Ascending aorta (tissue), 2 donors: ENCODE measurements at regions not wholly inside any gene's neighbourhood (a gene's known extent, or its start where the extent isn't known, plus 50 kb on each side); places are given as distances from the start of the nearest gene placed in this dataset.

Source experiments
- DNase-seq, 2 donors: peaks; one replicate each; pipeline ENCODE4 v3.0.0-alpha.2; 2019; ENCODE audit warnings: low spot score in 2 of 2
- H3K27ac ChIP-seq, 2 donors: fragments of 200-600 bp; sonication (generic); one replicate each; pipeline ENCODE4 v1.5.1; 2016 to 2017; ENCODE audit warnings: mild to moderate bottlenecking in 1 of 2
- H3K27me3 ChIP-seq: fragments of 200-600 bp; sonication (generic); one replicate; pipeline ENCODE4 v1.5.1; 2017
- H3K36me3 ChIP-seq, 2 donors: fragments of 200-600 bp; sonication (generic); one replicate each; pipeline ENCODE4 v1.5.1; 2016
- H3K4me1 ChIP-seq, 2 donors: fragments of 200-600 bp; sonication (generic); one replicate each; pipeline ENCODE4 v1.5.1; 2016 to 2017; ENCODE audit warnings: mild to moderate bottlenecking in 1 of 2
- H3K4me3 ChIP-seq, 2 donors: fragments of 200-600 bp; sonication (generic); one replicate each; pipeline ENCODE4 v1.5.1; 2016 to 2017; ENCODE audit warnings: mild to moderate bottlenecking in 1 of 2
- H3K9me3 ChIP-seq, 2 donors: fragments of 200-600 bp; sonication (generic); one replicate each; pipeline ENCODE4 v1.5.1; 2016
- CTCF ChIP-seq, 3 experiments: fragments of 200-600 bp in 2 of 3; fragments of 450-650 bp in 1 of 3; sonication (generic) in 2 of 3; IDR thresholded peaks; one replicate each; pipeline ENCODE4 v1.5.1; 2016 to 2019; ENCODE audit warnings: antibody characterized with exemption in 3 of 3, mild to moderate bottlenecking in 1 of 3, moderate library complexity in 1 of 3
- intact Hi-C: fragments of 100-400 bp; cut with DNase I; formaldehyde crosslinking; loops from one replicate; pipeline ENCODE4 v1.15.1; 2023

- no peak for DNase-seq
- intact Hi-C loops: no loop called here
- no peak for TF ChIP-seq CTCF (IDR thresholded peaks at IDR 0.05)
Measured at GRCh38 chr7:86951895-86952294, 107.6 kb downstream of the ELAPOR2 start.

GRCh38 chr7:86950944-86951343, 108.5 kb downstream of the ELAPOR2 start:
- intact Hi-C loops: no loop called here

More at GRCh38 chr7:86951895-86952294, 107.6 kb downstream of the ELAPOR2 start:
- H3K27me3 ChIP-seq: no peaks in the 10 kb centered on the region
- H3K4me1 ChIP-seq: no peaks in the 10 kb centered on the region
- H3K36me3 ChIP-seq: no peaks in the 10 kb centered on the region
- no peak overlapping the region for H3K27ac ChIP-seq
- H3K4me3 ChIP-seq: no peak overlapping the region
- H3K9me3 ChIP-seq: no peaks in the 10 kb centered on the region

DNA sequence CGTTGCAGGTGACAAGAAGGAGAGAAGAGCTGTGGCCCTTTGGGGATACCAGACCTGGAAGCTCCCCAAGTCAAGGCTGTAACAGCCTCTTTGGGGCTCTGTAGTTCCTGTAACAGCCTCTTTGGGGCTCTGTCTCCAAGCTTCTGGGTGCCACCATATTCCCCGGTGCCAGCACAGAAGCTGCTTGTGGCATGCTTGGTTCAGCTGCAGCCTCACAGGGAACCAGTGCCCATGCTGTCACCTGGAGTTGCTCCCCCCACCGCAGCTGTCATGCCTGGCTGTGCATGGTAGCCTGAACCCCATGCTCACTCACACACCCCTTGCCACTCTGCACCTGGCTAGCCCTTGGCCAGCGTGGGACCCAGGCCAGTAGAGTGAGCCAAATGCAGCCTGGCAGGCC, 109.1 kb downstream of the ELAPOR2 start:
- no peak for DNase-seq
- Histone ChIP-seq H3K27ac (no peak overlapping the region), H3K27me3 (no peaks in the 10 kb centered on the region), H3K4me3 (no peak overlapping the region), H3K9me3 (no peaks in the 10 kb centered on the region), H3K36me3 (no peaks in the 10 kb centered on the region), H3K4me1 (no peaks in the 10 kb centered on the region)
- intact Hi-C loops: no loop called here
- TF ChIP-seq CTCF (IDR thresholded peaks at IDR 0.05): no peak

More at GRCh38 chr7:86950944-86951343, 108.5 kb downstream of the ELAPOR2 start:
- H3K4me3 ChIP-seq: no peak overlapping the region
- no peaks in the 10 kb centered on the region for H3K36me3 ChIP-seq
- H3K27ac ChIP-seq: no peak overlapping the region
- TF ChIP-seq CTCF (IDR thresholded peaks at IDR 0.05): no peak
- no peaks in the 10 kb centered on the region for H3K9me3 ChIP-seq
- H3K27me3 ChIP-seq: no peaks in the 10 kb centered on the region
- H3K4me1 ChIP-seq: no peaks in the 10 kb centered on the region
- no peak for DNase-seq

GRCh38 chr7:86949779-86950260, 109.6 kb downstream of the ELAPOR2 start:
- no peak overlapping the region for H3K4me3 ChIP-seq
- no peak for TF ChIP-seq CTCF (IDR thresholded peaks at IDR 0.05)
- H3K4me1 ChIP-seq: no peaks in the 10 kb centered on the region
- H3K9me3 ChIP-seq: no peaks in the 10 kb centered on the region
- no peaks in the 10 kb centered on the region for H3K36me3 ChIP-seq
- intact Hi-C loops: no loop called here
- no peak for DNase-seq
- peak overlapping the region; percentile 1 to 55 for H3K27ac ChIP-seq
- no peaks in the 10 kb centered on the region for H3K27me3 ChIP-seq

DNA sequence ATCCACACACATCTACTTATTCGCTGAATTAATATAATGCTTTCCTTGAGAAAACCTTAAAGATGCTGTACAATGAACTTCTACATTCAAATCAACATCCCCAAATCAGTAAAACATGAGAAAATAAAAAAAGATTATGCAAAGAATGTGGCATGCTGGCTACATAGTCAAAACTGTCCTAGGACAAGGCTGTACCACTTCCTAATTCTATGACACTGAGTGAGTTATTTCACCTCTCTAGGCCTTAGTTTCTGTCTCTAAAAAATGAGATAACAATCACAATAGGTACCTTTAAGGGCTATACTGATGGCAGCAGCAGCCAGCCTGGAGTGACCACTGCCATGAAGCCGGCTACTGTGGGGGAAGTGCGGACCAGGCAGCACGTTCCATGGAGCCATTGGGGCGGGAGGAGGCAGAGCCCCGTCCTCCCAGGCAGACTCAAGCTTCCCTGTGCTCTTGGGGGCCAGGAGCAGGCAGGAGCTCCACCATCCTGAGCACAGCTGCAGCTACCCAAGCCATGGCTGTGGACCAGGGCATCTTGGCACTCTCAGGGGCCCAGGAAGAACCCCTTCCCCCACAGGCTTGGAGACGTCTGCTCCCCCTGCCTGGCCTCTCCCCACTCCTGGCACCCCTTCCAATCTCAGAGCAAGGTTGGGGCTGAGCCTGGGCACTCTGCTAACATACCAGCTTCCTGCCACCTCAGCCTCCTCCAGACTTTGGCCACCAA, 110.2 kb downstream of the ELAPOR2 start:
- no peak for TF ChIP-seq CTCF (IDR thresholded peaks at IDR 0.05)
- DNase-seq: no peak
- intact Hi-C loops: no loop called here
- no peaks in the 10 kb centered on the region for H3K9me3 ChIP-seq
- H3K4me3 ChIP-seq: no peak overlapping the region
- H3K27me3 ChIP-seq: no peaks in the 10 kb centered on the region
- no peaks in the 10 kb centered on the region for H3K4me1 ChIP-seq
- no peaks in the 10 kb centered on the region for H3K36me3 ChIP-seq
- peak overlapping the region; percentile 1 to 55 for H3K27ac ChIP-seq
